ENCODE measurements at regions not wholly inside any gene's neighbourhood (a gene's known extent, or its start where the extent isn't known, plus 50 kb on each side); places are given as distances from the start of the nearest gene placed in this dataset.

DNA sequence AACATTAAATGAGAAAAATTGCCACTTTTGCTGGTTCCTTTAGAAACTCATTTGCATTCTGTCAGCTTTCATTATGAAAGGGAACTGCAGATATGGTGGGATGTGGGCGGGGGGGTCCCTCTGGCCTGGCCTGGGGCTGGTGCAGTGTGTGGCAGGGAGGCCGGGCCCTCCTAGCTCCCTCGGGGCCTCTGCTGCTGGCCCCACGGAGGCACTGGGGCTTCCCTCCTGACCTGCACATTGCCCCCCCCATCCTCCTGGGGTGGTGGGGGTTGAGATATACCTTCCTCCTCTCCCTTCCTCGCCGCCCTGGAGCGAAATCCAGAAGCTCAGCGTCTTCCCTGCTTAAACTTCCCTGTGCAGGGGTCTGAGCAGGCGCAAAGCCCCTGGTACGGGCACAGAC, 1005.9 kb downstream of the BRD1 start:
- Histone ChIP-seq H3K27ac (no peak overlapping the region), H3K9me3 (no peaks in the 10 kb centered on the region), H3K36me3 (no peaks in the 10 kb centered on the region), H3K4me3 (no peak overlapping the region), H3K27me3 (replicated peaks in 1 of 7) (peaks cover 0 to 64% (median 0%) of the 10 kb centered on the region in 7 donors), H3K4me1 (no peaks in the 10 kb centered on the region)
- DNase-seq: peak; percentile 45
- WGBS, 5 donors: 71 to 88% (median 75%) methylated on average over 7 to 10 of the region's 10 CpGs
- TF ChIP-seq POLR2AphosphoS5 (IDR thresholded peaks at IDR 0.05): no peak
- TF ChIP-seq POLR2A (IDR thresholded peaks at IDR 0.05): no peak
- TF ChIP-seq CTCF (IDR thresholded peaks at IDR 0.05 in 8 of 11, conservative IDR thresholded peaks at IDR 0.05 in 3 of 11): no peak
- intact Hi-C loops (cut with DNase I; ENCODE audit: low total_unique reads): no loop called here

- no peak overlapping the region for H3K27ac ChIP-seq
- H3K27me3 ChIP-seq (replicated peaks in 1 of 7): peaks cover 0 to 60% (median 0%) of the 10 kb centered on the region in 7 donors
- intact Hi-C loops (cut with DNase I; ENCODE audit: low total_unique reads): no loop called here
- no peak for TF ChIP-seq CTCF (IDR thresholded peaks at IDR 0.05 in 8 of 11, conservative IDR thresholded peaks at IDR 0.05 in 3 of 11)
- no peak for TF ChIP-seq POLR2A (IDR thresholded peaks at IDR 0.05)
- no peak for TF ChIP-seq POLR2AphosphoS5 (IDR thresholded peaks at IDR 0.05)
- H3K4me3 ChIP-seq: no peak overlapping the region
- no peaks in the 10 kb centered on the region for H3K36me3 ChIP-seq
- H3K4me1 ChIP-seq: no peaks in the 10 kb centered on the region
- H3K9me3 ChIP-seq: no peaks in the 10 kb centered on the region
- WGBS, 5 donors: 56 to 83% (median 76%) methylated on average over 2 to 10 of the region's 10 CpGs
- DNase-seq: peak; percentile 40
These were observed 1006.4 kb downstream of the BRD1 start for GRCh38 chr22:48821346-48821690.

GRCh38 chr22:48820481-48821345, 1007.0 kb downstream of the BRD1 start:
- no peaks in the 10 kb centered on the region for H3K4me1 ChIP-seq
- DNase-seq: peak; percentile 43
- intact Hi-C loops (cut with DNase I; ENCODE audit: low total_unique reads): no loop called here
- no peak overlapping the region for H3K4me3 ChIP-seq
- no peaks in the 10 kb centered on the region for H3K36me3 ChIP-seq
- H3K9me3 ChIP-seq: no peaks in the 10 kb centered on the region
- 76 to 83% (median 80%) methylated on average over 23 to 27 of the region's 27 CpGs for WGBS, 5 donors
- H3K27me3 ChIP-seq (replicated peaks in 1 of 7): peaks cover 0 to 54% (median 0%) of the 10 kb centered on the region in 7 donors
- TF ChIP-seq POLR2A (IDR thresholded peaks at IDR 0.05): no peak
- no peak for TF ChIP-seq POLR2AphosphoS5 (IDR thresholded peaks at IDR 0.05)
- no peak for TF ChIP-seq CTCF (IDR thresholded peaks at IDR 0.05 in 8 of 11, conservative IDR thresholded peaks at IDR 0.05 in 3 of 11)
- no peak overlapping the region for H3K27ac ChIP-seq

GRCh38 chr22:48819961-48820360, 1007.7 kb downstream of the BRD1 start:
- H3K9me3 ChIP-seq: no peaks in the 10 kb centered on the region
- intact Hi-C loops (cut with DNase I; ENCODE audit: low total_unique reads): no loop called here
- no peaks in the 10 kb centered on the region for H3K36me3 ChIP-seq
- no peak overlapping the region for H3K27ac ChIP-seq
- WGBS, 5 donors: 69 to 84% (median 78%) methylated on average over 13 of the region's 13 CpGs
- peak; percentile 41 for DNase-seq
- peaks cover 0 to 49% (median 0%) of the 10 kb centered on the region in 7 donors for H3K27me3 ChIP-seq (replicated peaks in 1 of 7)
- H3K4me3 ChIP-seq: no peak overlapping the region
- H3K4me1 ChIP-seq: no peaks in the 10 kb centered on the region
- no peak for TF ChIP-seq POLR2AphosphoS5 (IDR thresholded peaks at IDR 0.05)
- TF ChIP-seq POLR2A (IDR thresholded peaks at IDR 0.05): no peak

Measured in spleen (tissue), 11 donors.